AG20443 (cell line): ENCODE measurements at regions not wholly inside any gene's neighbourhood (a gene's known extent, or its start where the extent isn't known, plus 50 kb on each side); places are given as distances from the start of the nearest gene placed in this dataset.
"Not testable (repeated sequence)": the region's sequence is repeated elsewhere in the genome, so short reads cannot be mapped to it uniquely, and the experiment has no call there.

ENCODE experiments used
- DNase-seq: peaks from one replicate; pipeline ENCODE4 v3.0.0; 2012; ENCODE audit warnings: low spot score, mixed read lengths

- DNase-seq, result no peak
Observed at GRCh38 chr4:187484186-187484585, 511.4 kb upstream of the ZFP42 start.

GRCh38 chr4:187485676-187486075 lies 509.9 kb upstream of the ZFP42 start:
- DNase-seq, result no peak

GRCh38 chr4:187491286-187491685 lies 504.3 kb upstream of the ZFP42 start:
- DNase-seq, result no peak

GRCh38 chr4:187491959-187492358 lies 503.6 kb upstream of the ZFP42 start:
- no peak for DNase-seq

- no peak for DNase-seq
Observed at GRCh38 chr4:187493661-187494060, 501.9 kb upstream of the ZFP42 start.

- DNase-seq, result no peak
Observed at GRCh38 chr4:187499956-187500355, 495.6 kb upstream of the ZFP42 start.

GRCh38 chr4:187500796-187501195 lies 494.8 kb upstream of the ZFP42 start:
- no peak for DNase-seq

- DNase-seq, result peak; percentile 29
Observed at GRCh38 chr4:187501731-187502130, 493.8 kb upstream of the ZFP42 start.

- DNase-seq, result no peak
Observed at GRCh38 chr4:187504974-187505797, 490.4 kb upstream of the ZFP42 start.

- not testable (repeated sequence) for DNase-seq
Observed at GRCh38 chr4:187505798-187506141, 489.8 kb upstream of the ZFP42 start.

- no peak for DNase-seq
Observed at GRCh38 chr4:187516224-187516623, 479.3 kb upstream of the ZFP42 start.

GRCh38 chr4:187541666-187542065 lies 453.9 kb upstream of the ZFP42 start:
- DNase-seq, result peak; percentile 63

- no peak for DNase-seq
Observed at GRCh38 chr4:187544461-187545053, 451.0 kb upstream of the ZFP42 start.

- no peak for DNase-seq
Observed at GRCh38 chr4:187547316-187547715, 448.3 kb upstream of the ZFP42 start.

GRCh38 chr4:187550256-187550950 lies 445.2 kb upstream of the ZFP42 start:
- DNase-seq, result peak; percentile 9

GRCh38 chr4:187552781-187553180 lies 442.8 kb upstream of the ZFP42 start:
- DNase-seq, result no peak

GRCh38 chr4:187555174-187555573 lies 440.4 kb upstream of the ZFP42 start:
- DNase-seq, result no peak

- no peak for DNase-seq
Observed at GRCh38 chr4:187558391-187558790, 437.2 kb upstream of the ZFP42 start.

- no peak for DNase-seq
Observed at GRCh38 chr4:187562345-187562744, 433.2 kb upstream of the ZFP42 start.

GRCh38 chr4:187565416-187565815 lies 430.2 kb upstream of the ZFP42 start:
- no peak for DNase-seq

- no peak for DNase-seq
Observed at GRCh38 chr4:187569871-187570270, 425.7 kb upstream of the ZFP42 start.

GRCh38 chr4:187575706-187576105 lies 419.9 kb upstream of the ZFP42 start:
- no peak for DNase-seq

- no peak for DNase-seq
Observed at GRCh38 chr4:187576751-187577150, 418.8 kb upstream of the ZFP42 start.
